Smooth muscle cell (in vitro differentiated cells): ENCODE measurements at regions not wholly inside any gene's neighbourhood (a gene's known extent, or its start where the extent isn't known, plus 50 kb on each side); places are given as distances from the start of the nearest gene placed in this dataset.

Experiments
- DNase-seq: peaks from one replicate; lab custom pipeline; 2025; ENCODE audit not compliant: unreplicated experiment; lab: John Stamatoyannopoulos, UW
- H2AFZ ChIP-seq: fragments of 200-600 bp; sonication (generic); 2 replicates; pipeline ENCODE4 v1.6.0; 2016; ENCODE audit warnings: antibody characterized with exemption, low read depth, mild to moderate bottlenecking
- H3F3A ChIP-seq: fragments of 200-600 bp; sonication (generic); 2 replicates; pipeline ENCODE4 v1.6.0; 2017; ENCODE audit warnings: antibody characterized with exemption, low read depth
- H3K27ac ChIP-seq: fragments of 200-600 bp; sonication (generic); 2 replicates; pipeline ENCODE4 v1.5.1; 2016; ENCODE audit warnings: low read depth, mild to moderate bottlenecking
- H3K27me3 ChIP-seq: fragments of 200-600 bp; sonication (generic); 2 replicates; pipeline ENCODE4 v1.6.1; 2016; ENCODE audit warnings: low read depth, mild to moderate bottlenecking
- H3K36me3 ChIP-seq: fragments of 200-600 bp; sonication (generic); 2 replicates; pipeline ENCODE4 v1.5.1; 2016; ENCODE audit warnings: low read depth
- H3K4me1 ChIP-seq: fragments of 200-600 bp; sonication (generic); 2 replicates; pipeline ENCODE4 v1.5.1; 2016; ENCODE audit warnings: low read depth
- H3K4me2 ChIP-seq: fragments of 200-600 bp; sonication (generic); 2 replicates; pipeline ENCODE4 v1.6.0; 2016; ENCODE audit warnings: mild to moderate bottlenecking
- H3K4me3 ChIP-seq: fragments of 200-600 bp; sonication (generic); 2 replicates; pipeline ENCODE4 v1.5.1; 2016; ENCODE audit warnings: mild to moderate bottlenecking
- H3K79me2 ChIP-seq: fragments of 200-600 bp; sonication (generic); 2 replicates; pipeline ENCODE4 v1.6.0; 2016; ENCODE audit warnings: low read depth, mild to moderate bottlenecking
- H3K9ac ChIP-seq: fragments of 200-600 bp; sonication (generic); 2 replicates; pipeline ENCODE4 v1.6.0; 2016; ENCODE audit warnings: low read depth
- H3K9me3 ChIP-seq: fragments of 200-600 bp; sonication (generic); replicated peaks from 2 replicates; pipeline ENCODE4 v1.5.1; 2016; ENCODE audit warnings: low read depth
- H4K20me1 ChIP-seq: fragments of 200-600 bp; sonication (generic); 2 replicates; pipeline ENCODE4 v1.6.0; 2016; ENCODE audit warnings: low read depth
- WGBS: methylation state at CpG from one replicate; pipeline ENCODE4 v1.1.7; 2016; ENCODE audit warnings: low lambda C conversion rate; 5-methylcytosine and 5-hydroxymethylcytosine counted together
- TF ChIP-seq, protein P1 (sequence below): fragments of 200-600 bp; sonication (generic); IDR thresholded peaks from 2 replicates; pipeline ENCODE4 v1.5.1; 2017; ENCODE audit warnings: borderline replicate concordance, mild to moderate bottlenecking, antibody characterized with exemption; ENCODE audit not compliant: insufficient read depth, poor library complexity, severe bottlenecking

DNA sequence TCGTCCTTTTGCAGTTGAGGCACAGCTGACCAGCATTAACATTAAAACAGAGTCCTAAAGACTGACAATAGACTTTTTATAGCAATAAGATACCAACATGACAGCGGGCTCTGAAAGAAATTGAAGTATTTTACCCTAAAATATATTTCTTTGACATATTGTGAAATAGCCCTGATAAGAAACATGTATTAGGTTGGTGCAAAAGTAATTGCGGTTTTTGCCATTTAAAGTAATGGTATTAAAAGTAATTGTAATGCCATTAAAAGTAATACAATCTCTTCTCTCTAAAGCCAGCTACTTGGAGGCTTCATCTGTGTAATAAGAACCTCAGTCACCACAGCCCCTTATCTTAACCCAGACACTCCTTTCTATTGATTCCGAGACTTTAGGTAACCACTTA lies 394.6 kb downstream of the PREX1 start:
- no peak overlapping the region for H2AFZ ChIP-seq
- no peak overlapping the region for H3K4me2 ChIP-seq
- H4K20me1 ChIP-seq = no peaks in the 10 kb centered on the region
- no peak overlapping the region for H3K9ac ChIP-seq
- WGBS = 85% methylated on average over 4 of the region's 4 CpGs
- H3K36me3 ChIP-seq = no peaks in the 10 kb centered on the region
- H3K4me3 ChIP-seq = no peak overlapping the region
- DNase-seq = no peak
- H3K27ac ChIP-seq = no peak overlapping the region
- TF ChIP-seq, protein P1, sequence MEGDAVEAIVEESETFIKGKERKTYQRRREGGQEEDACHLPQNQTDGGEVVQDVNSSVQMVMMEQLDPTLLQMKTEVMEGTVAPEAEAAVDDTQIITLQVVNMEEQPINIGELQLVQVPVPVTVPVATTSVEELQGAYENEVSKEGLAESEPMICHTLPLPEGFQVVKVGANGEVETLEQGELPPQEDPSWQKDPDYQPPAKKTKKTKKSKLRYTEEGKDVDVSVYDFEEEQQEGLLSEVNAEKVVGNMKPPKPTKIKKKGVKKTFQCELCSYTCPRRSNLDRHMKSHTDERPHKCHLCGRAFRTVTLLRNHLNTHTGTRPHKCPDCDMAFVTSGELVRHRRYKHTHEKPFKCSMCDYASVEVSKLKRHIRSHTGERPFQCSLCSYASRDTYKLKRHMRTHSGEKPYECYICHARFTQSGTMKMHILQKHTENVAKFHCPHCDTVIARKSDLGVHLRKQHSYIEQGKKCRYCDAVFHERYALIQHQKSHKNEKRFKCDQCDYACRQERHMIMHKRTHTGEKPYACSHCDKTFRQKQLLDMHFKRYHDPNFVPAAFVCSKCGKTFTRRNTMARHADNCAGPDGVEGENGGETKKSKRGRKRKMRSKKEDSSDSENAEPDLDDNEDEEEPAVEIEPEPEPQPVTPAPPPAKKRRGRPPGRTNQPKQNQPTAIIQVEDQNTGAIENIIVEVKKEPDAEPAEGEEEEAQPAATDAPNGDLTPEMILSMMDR = no peak
- no peaks in the 10 kb centered on the region for H3K9me3 ChIP-seq
- H3F3A ChIP-seq = no peaks in the 10 kb centered on the region
- no peaks in the 10 kb centered on the region for H3K4me1 ChIP-seq
- H3K79me2 ChIP-seq = no peaks in the 10 kb centered on the region
- no peaks in the 10 kb centered on the region for H3K27me3 ChIP-seq

DNA sequence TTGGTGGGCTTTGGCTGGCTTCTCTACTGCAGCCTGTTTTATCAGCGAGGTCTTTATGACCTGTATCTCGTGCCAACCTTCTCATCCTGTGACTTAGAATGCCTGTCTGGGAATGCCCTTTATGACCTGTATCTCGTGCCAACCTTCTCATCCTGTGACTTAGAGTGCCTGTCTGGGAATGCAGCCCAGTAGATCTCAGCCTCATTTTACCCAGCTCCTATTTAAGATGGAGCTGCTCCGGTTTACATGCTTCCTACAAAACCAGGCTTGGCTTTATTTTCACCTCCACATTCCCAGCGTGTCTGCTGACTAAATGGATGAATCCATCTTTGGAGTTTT lies 395.3 kb downstream of the PREX1 start:
- H3F3A ChIP-seq = no peaks in the 10 kb centered on the region
- no peak overlapping the region for H3K9ac ChIP-seq
- TF ChIP-seq, protein P1 = no peak
- H2AFZ ChIP-seq = no peak overlapping the region
- no peaks in the 10 kb centered on the region for H3K9me3 ChIP-seq
- no peak overlapping the region for H3K27ac ChIP-seq
- no peaks in the 10 kb centered on the region for H4K20me1 ChIP-seq
- no peaks in the 10 kb centered on the region for H3K4me1 ChIP-seq
- H3K4me2 ChIP-seq = no peak overlapping the region
- no peaks in the 10 kb centered on the region for H3K27me3 ChIP-seq
- no peak for DNase-seq
- 90% methylated on average over 5 of the region's 5 CpGs for WGBS
- H3K4me3 ChIP-seq = no peak overlapping the region
- no peaks in the 10 kb centered on the region for H3K79me2 ChIP-seq
- no peaks in the 10 kb centered on the region for H3K36me3 ChIP-seq

DNA sequence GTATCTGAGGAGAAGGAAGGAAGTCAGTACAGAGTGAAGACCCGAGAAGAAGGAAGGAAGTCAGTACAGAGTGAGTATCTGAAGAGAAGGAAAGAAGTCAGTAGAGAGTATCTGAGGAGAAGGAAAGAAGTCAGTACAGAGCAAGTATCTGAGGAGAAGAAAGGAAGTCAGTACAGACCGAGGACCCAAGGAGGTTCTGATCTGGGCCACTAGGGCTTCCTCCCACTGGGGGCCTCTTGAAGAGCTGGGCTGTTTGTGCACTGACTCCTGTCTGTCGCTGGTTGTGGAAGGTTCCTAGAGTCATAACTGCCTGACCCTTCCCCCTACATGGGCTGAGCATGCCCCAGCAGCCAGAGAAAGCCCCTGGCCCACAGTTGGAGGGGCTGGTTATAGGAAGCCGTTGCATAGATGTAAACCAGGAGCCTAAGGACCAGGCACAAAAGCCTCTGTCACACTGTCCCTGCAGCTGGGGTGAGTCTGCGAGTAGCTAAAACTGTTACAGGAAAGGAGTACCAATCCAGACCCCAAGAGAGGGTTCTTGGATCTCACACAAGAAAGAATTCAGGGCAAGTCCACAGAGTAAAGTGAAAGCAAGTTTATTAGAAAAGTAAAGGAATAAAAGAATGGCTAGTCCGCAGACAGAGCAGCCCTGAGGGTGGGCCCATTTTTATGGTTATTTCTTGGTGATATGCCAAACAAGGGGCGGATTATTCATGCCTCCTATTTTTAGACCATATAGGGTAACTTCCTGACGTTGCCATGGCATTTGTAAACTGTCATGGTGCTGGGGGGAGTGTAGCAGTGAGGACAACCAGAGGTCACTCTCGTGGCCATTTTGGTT lies 395.9 kb downstream of the PREX1 start:
- Histone ChIP-seq H3K9ac (no peak overlapping the region), H3K36me3 (no peaks in the 10 kb centered on the region), H2AFZ (no peak overlapping the region), H3K4me3 (no peak overlapping the region), H3K27me3 (no peaks in the 10 kb centered on the region), H3F3A (no peaks in the 10 kb centered on the region), H3K79me2 (no peaks in the 10 kb centered on the region), H4K20me1 (no peaks in the 10 kb centered on the region), H3K4me2 (no peak overlapping the region), H3K27ac (no peak overlapping the region), H3K9me3 (no peaks in the 10 kb centered on the region), H3K4me1 (no peaks in the 10 kb centered on the region)
- TF ChIP-seq, protein P1 = no peak
- WGBS = 88% methylated on average over 9 of the region's 9 CpGs
- DNase-seq = no peak

DNA sequence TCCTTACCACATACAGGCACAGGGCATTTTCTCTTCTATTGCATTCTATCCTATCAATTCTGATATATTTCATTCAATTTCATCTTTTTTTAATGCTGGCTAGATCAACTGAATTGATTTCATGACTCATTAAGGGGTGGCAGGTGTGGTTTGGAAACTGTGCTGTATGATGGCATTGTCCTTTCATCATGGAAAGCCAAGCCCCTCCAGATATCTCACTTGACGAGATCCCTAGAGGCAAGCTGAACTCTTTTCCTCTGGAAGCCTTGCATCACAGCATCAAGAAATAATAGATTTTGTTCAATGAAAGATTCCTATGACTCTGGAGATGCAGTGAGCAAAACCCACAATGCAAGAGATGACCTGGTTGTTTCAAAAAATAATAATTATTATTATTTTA lies 401.2 kb downstream of the PREX1 start:
- 89% methylated on average over 1 of the region's 1 CpG for WGBS
- Histone ChIP-seq H2AFZ (no peak overlapping the region), H3K9me3 (no peaks in the 10 kb centered on the region), H3K4me3 (no peak overlapping the region), H3K79me2 (no peaks in the 10 kb centered on the region), H3K4me2 (no peak overlapping the region), H3F3A (no peaks in the 10 kb centered on the region), H4K20me1 (no peaks in the 10 kb centered on the region), H3K9ac (no peak overlapping the region), H3K4me1 (peaks cover 6% of the 10 kb centered on the region), H3K36me3 (no peaks in the 10 kb centered on the region), H3K27me3 (no peaks in the 10 kb centered on the region), H3K27ac (no peak overlapping the region)
- TF ChIP-seq, protein P1 = no peak
- DNase-seq = no peak
